K562 (cell line): ENCODE measurements at regions not wholly inside any gene's neighbourhood (a gene's known extent, or its start where the extent isn't known, plus 50 kb on each side); places are given as distances from the start of the nearest gene placed in this dataset.

Experiments
- ARNT ChIP-seq, 2 experiments: fragments of 450-650 bp; IDR thresholded peaks; 2 replicates each; pipeline ENCODE4 v1.6.1; 2016; ENCODE audit warnings: mild to moderate bottlenecking in 1 of 2
- DNMT1 ChIP-seq: fragments of 450-650 bp; IDR thresholded peaks from 2 replicates; pipeline ENCODE4 v1.6.1; 2016; ENCODE audit warnings: antibody characterized with exemption, mild to moderate bottlenecking
- ELF1 ChIP-seq: fragments of 200-800 bp; sonication (Bioruptor generic); IDR thresholded peaks from 2 replicates; pipeline ENCODE4 v1.6.1; 2016; ENCODE audit warnings: missing genetic modification characterization, missing compliant biosample characterization
- GABPB1 ChIP-seq: sonication (generic); formaldehyde crosslinking; IDR thresholded peaks from 2 replicates; pipeline ENCODE4 v1.8.0; 2022; ENCODE audit warnings: mild to moderate bottlenecking, missing genetic modification reagents
- HNRNPH1 ChIP-seq: fragments of 200-400 bp; formaldehyde crosslinking; optimal IDR thresholded peaks from 2 replicates; pipeline ENCODE3; 2017; ENCODE audit warnings: low read depth, mild to moderate bottlenecking, low read length, moderate library complexity
- JUN ChIP-seq, 2 experiments: sonication (generic) in 1 of 2; formaldehyde crosslinking in 1 of 2; IDR thresholded peaks; 2 replicates each; pipeline versions ENCODE4 v1.6.1 to v1.8.0; 2012 to 2022; ENCODE audit warnings: borderline replicate concordance in 2 of 2, mild to moderate bottlenecking in 2 of 2, improper control_type of control experiment in 1 of 2, low read depth in 1 of 2, low read length in 1 of 2, missing genetic modification reagents in 1 of 2
- KHSRP ChIP-seq: fragments of 450-650 bp; IDR thresholded peaks from 2 replicates; pipeline ENCODE4 v1.6.1; 2017
- NCOA2 ChIP-seq, 2 experiments: fragments of 450-650 bp; IDR thresholded peaks; 2 replicates each; pipeline ENCODE4 v1.6.1; 2018; ENCODE audit warnings: mild to moderate bottlenecking in 2 of 2, moderate library complexity in 1 of 2; ENCODE audit not compliant: partially characterized antibody in 2 of 2
- NFIX ChIP-seq: fragments of 250-450 bp; sonication (Bioruptor Pico); IDR thresholded peaks from 2 replicates; pipeline ENCODE4 v1.4.0; 2020; ENCODE audit warnings: low read depth, mild to moderate bottlenecking, moderate library complexity
- NFRKB ChIP-seq: fragments of 450-650 bp; IDR thresholded peaks from 2 replicates; pipeline ENCODE4 v1.6.1; 2016; ENCODE audit warnings: low read depth
- PHF21A ChIP-seq: fragments of 450-650 bp; IDR thresholded peaks from 2 replicates; pipeline ENCODE4 v1.6.1; 2017; ENCODE audit warnings: low read depth, borderline replicate concordance
- PHF8 ChIP-seq: fragments of 200-600 bp; sonication (generic); IDR thresholded peaks from 2 replicates; pipeline ENCODE4 v1.6.1; 2012; ENCODE audit warnings: mixed run types, mild to moderate bottlenecking, inconsistent platforms, low read length, moderate library complexity, borderline replicate concordance
- POLR2A ChIP-seq: fragments of 450-650 bp; conservative IDR thresholded peaks from 2 replicates; pipeline ENCODE4 v1.6.1; 2016
- POLR3G ChIP-seq: IDR thresholded peaks from 2 replicates; pipeline ENCODE4 v1.6.1; 2011; ENCODE audit not compliant: insufficient read length, insufficient replicate concordance; ENCODE audit errors: extremely low read depth
- RBM17 ChIP-seq: fragments of 200-400 bp; formaldehyde crosslinking; IDR thresholded peaks from 2 replicates; pipeline ENCODE4 v1.6.1; 2017; ENCODE audit warnings: low read depth, mild to moderate bottlenecking, low read length, borderline replicate concordance
- SMARCA4 ChIP-seq: fragments of 450-650 bp; IDR thresholded peaks from 2 replicates; pipeline ENCODE4 v1.6.1; 2016
- TEAD1 ChIP-seq, 2 experiments: fragments of 450-650 bp in 1 of 2; sonication (generic) in 1 of 2; formaldehyde crosslinking; IDR thresholded peaks; 2 replicates each; pipeline versions ENCODE4 v1.4.0 to v1.8.0; 2020 to 2022; ENCODE audit warnings: mild to moderate bottlenecking in 2 of 2, missing genetic modification reagents in 1 of 2
- TF ChIP-seq, protein P1 (sequence below): fragments of 450-650 bp; IDR thresholded peaks from 2 replicates; pipeline ENCODE4 v1.6.1; 2016; ENCODE audit warnings: mild to moderate bottlenecking, moderate library complexity
- TF ChIP-seq, protein P2 (sequence below): fragments of 450-650 bp; conservative IDR thresholded peaks from 2 replicates; pipeline ENCODE4 v1.6.1; 2016; ENCODE audit warnings: missing genetic modification characterization, low read depth, mild to moderate bottlenecking, control low read depth, missing compliant biosample characterization

GRCh38 chr12:110796952-110797351, 49.8 kb upstream of the CCDC63 start (continued):
- TF ChIP-seq, protein P1, sequence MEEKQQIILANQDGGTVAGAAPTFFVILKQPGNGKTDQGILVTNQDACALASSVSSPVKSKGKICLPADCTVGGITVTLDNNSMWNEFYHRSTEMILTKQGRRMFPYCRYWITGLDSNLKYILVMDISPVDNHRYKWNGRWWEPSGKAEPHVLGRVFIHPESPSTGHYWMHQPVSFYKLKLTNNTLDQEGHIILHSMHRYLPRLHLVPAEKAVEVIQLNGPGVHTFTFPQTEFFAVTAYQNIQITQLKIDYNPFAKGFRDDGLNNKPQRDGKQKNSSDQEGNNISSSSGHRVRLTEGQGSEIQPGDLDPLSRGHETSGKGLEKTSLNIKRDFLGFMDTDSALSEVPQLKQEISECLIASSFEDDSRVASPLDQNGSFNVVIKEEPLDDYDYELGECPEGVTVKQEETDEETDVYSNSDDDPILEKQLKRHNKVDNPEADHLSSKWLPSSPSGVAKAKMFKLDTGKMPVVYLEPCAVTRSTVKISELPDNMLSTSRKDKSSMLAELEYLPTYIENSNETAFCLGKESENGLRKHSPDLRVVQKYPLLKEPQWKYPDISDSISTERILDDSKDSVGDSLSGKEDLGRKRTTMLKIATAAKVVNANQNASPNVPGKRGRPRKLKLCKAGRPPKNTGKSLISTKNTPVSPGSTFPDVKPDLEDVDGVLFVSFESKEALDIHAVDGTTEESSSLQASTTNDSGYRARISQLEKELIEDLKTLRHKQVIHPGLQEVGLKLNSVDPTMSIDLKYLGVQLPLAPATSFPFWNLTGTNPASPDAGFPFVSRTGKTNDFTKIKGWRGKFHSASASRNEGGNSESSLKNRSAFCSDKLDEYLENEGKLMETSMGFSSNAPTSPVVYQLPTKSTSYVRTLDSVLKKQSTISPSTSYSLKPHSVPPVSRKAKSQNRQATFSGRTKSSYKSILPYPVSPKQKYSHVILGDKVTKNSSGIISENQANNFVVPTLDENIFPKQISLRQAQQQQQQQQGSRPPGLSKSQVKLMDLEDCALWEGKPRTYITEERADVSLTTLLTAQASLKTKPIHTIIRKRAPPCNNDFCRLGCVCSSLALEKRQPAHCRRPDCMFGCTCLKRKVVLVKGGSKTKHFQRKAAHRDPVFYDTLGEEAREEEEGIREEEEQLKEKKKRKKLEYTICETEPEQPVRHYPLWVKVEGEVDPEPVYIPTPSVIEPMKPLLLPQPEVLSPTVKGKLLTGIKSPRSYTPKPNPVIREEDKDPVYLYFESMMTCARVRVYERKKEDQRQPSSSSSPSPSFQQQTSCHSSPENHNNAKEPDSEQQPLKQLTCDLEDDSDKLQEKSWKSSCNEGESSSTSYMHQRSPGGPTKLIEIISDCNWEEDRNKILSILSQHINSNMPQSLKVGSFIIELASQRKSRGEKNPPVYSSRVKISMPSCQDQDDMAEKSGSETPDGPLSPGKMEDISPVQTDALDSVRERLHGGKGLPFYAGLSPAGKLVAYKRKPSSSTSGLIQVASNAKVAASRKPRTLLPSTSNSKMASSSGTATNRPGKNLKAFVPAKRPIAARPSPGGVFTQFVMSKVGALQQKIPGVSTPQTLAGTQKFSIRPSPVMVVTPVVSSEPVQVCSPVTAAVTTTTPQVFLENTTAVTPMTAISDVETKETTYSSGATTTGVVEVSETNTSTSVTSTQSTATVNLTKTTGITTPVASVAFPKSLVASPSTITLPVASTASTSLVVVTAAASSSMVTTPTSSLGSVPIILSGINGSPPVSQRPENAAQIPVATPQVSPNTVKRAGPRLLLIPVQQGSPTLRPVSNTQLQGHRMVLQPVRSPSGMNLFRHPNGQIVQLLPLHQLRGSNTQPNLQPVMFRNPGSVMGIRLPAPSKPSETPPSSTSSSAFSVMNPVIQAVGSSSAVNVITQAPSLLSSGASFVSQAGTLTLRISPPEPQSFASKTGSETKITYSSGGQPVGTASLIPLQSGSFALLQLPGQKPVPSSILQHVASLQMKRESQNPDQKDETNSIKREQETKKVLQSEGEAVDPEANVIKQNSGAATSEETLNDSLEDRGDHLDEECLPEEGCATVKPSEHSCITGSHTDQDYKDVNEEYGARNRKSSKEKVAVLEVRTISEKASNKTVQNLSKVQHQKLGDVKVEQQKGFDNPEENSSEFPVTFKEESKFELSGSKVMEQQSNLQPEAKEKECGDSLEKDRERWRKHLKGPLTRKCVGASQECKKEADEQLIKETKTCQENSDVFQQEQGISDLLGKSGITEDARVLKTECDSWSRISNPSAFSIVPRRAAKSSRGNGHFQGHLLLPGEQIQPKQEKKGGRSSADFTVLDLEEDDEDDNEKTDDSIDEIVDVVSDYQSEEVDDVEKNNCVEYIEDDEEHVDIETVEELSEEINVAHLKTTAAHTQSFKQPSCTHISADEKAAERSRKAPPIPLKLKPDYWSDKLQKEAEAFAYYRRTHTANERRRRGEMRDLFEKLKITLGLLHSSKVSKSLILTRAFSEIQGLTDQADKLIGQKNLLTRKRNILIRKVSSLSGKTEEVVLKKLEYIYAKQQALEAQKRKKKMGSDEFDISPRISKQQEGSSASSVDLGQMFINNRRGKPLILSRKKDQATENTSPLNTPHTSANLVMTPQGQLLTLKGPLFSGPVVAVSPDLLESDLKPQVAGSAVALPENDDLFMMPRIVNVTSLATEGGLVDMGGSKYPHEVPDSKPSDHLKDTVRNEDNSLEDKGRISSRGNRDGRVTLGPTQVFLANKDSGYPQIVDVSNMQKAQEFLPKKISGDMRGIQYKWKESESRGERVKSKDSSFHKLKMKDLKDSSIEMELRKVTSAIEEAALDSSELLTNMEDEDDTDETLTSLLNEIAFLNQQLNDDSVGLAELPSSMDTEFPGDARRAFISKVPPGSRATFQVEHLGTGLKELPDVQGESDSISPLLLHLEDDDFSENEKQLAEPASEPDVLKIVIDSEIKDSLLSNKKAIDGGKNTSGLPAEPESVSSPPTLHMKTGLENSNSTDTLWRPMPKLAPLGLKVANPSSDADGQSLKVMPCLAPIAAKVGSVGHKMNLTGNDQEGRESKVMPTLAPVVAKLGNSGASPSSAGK: no peak
- TF ChIP-seq RBM17 (no peak), NFIX (no peak), SMARCA4 (peak; percentile 27; the same call in 1 of the 2 replicates), ARNT (IDR thresholded peaks at IDR 0.05) (no peak), NFRKB (no peak), PHF21A (no peak), POLR3G (no peak), GABPB1 (no peak), NCOA2 (IDR thresholded peaks at IDR 0.05; ENCODE audit: partially characterized antibody in 2 of 2) (no peak), DNMT1 (no peak), ELF1 (tag) (no peak), HNRNPH1 (no peak), JUN (IDR thresholded peaks at IDR 0.05; ENCODE audit: borderline replicate concordance, low read depth, low read length) (peak; percentile 81), JUN (CRISPR knock-in tag; IDR thresholded peaks at IDR 0.05; ENCODE audit: borderline replicate concordance) (no peak), TEAD1 (CRISPR knock-in tag; IDR thresholded peaks at IDR 0.05) (no peak), POLR2A (no peak), PHF8 (no peak), KHSRP (no peak)
- TF ChIP-seq, protein P2, sequence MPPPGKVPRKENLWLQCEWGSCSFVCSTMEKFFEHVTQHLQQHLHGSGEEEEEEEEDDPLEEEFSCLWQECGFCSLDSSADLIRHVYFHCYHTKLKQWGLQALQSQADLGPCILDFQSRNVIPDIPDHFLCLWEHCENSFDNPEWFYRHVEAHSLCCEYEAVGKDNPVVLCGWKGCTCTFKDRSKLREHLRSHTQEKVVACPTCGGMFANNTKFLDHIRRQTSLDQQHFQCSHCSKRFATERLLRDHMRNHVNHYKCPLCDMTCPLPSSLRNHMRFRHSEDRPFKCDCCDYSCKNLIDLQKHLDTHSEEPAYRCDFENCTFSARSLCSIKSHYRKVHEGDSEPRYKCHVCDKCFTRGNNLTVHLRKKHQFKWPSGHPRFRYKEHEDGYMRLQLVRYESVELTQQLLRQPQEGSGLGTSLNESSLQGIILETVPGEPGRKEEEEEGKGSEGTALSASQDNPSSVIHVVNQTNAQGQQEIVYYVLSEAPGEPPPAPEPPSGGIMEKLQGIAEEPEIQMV (tag): no peak
